Left renal cortex interstitium (tissue), 4 donors: ENCODE measurements at regions not wholly inside any gene's neighbourhood (a gene's known extent, or its start where the extent isn't known, plus 50 kb on each side); places are given as distances from the start of the nearest gene placed in this dataset.

Experiments used
- DNase-seq, 4 donors: peaks; one replicate each; pipeline ENCODE4 v3.0.0-alpha.2; 2013; ENCODE audit warnings: low read depth in 4 of 4, low spot score in 2 of 4, missing footprints in 1 of 4

DNA sequence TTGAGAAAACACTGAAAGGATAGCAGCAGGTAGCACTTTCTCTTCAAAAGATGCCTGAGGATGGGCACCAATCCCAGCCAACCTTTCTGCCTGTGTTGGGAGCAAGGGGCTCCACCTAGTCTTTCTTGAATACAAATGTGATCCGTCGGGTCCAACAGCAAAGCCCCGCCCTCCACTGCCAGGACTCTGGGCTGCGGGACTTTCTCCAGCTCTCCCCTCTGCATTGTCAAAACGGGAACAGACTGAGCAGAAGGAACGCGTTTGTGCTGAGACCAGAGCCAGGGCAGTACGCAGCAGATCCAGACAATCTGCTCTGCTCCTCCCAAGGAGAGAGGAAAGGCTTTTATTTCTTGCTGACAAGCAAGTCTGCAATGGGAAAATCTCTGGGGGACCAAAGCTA lies 139.7 kb downstream of the SEC61B start:
- no peak for DNase-seq

- no peak for DNase-seq
Observed at GRCh38 chr9:99362321-99362720, 140.2 kb downstream of the SEC61B start.

GRCh38 chr9:99363509-99363908 lies 141.4 kb downstream of the SEC61B start:
- DNase-seq: no peak

- DNase-seq: no peak
Observed at GRCh38 chr9:99365233-99365980, 143.3 kb downstream of the SEC61B start.

GRCh38 chr9:99366183-99366582 lies 144.1 kb downstream of the SEC61B start:
- no peak for DNase-seq

GRCh38 chr9:99366621-99367020 lies 144.5 kb downstream of the SEC61B start:
- no peak for DNase-seq

GRCh38 chr9:99368341-99369326 lies 146.6 kb downstream of the SEC61B start:
- peak in 3 of 4 donors; percentile 34 to 48 (median 47) for DNase-seq

DNA sequence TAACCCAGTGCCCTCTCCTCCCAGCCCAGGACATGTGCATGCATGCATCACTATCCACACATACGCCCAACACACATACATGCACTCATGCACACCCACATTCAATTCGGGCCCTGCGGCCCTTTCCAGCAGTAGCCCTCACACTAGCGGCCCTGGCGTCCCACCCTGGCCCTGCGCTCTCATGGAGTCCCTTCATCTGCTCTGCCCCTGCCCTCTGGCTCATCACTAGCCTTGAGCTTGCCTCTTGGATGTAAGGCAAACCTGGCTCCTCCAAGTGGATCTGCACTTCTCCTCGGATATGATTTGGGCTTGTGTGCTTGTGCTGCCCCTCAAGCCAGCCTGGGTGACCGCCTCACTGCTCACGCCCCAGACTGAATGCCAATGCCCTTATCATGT lies 147.2 kb downstream of the SEC61B start:
- no peak for DNase-seq

DNA sequence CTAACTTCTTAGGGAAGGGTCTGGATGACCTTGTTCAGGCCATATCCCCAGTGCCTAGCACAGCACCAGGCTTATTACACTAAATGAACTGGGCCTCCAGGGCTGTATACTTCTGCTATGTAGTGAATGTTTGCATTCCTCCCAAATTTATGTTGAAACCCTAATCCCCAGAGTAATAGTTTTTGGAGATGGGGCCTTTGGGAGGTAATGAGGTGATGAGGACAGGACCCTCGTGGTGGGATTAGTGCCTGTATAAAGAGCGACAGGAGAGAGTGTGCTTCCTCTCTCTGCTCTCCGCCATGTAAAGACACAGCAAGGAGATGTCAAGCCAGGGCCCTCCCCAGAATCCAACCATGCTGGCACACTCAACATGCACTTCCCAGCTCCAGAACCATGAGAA lies 148.3 kb downstream of the SEC61B start:
- no peak for DNase-seq

DNA sequence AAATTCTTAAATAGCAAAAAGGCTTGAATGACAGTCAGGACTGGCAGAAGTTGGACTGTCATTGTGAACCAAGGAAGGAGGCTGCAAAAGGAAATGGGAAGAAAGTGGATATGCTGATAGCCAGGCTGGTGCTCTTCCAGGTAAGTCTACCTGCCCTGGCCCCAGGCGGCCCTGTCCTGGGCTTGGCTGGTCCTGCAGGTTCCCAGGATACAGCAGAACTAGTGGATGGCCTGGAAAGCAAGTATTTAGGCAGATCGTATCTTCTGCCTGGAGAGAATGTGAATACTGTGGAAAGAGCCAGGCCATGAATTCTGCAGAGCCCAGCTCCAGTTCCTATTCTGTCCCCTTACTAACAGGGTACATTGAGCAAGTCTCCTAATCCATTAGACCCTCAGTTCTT lies 149.3 kb downstream of the SEC61B start:
- no peak for DNase-seq

- no peak for DNase-seq
Observed at GRCh38 chr9:99373912-99374311, 151.8 kb downstream of the SEC61B start.

GRCh38 chr9:99374793-99375192 lies 152.7 kb downstream of the SEC61B start:
- no peak for DNase-seq

GRCh38 chr9:99375481-99375880 lies 153.4 kb downstream of the SEC61B start:
- no peak for DNase-seq

DNA sequence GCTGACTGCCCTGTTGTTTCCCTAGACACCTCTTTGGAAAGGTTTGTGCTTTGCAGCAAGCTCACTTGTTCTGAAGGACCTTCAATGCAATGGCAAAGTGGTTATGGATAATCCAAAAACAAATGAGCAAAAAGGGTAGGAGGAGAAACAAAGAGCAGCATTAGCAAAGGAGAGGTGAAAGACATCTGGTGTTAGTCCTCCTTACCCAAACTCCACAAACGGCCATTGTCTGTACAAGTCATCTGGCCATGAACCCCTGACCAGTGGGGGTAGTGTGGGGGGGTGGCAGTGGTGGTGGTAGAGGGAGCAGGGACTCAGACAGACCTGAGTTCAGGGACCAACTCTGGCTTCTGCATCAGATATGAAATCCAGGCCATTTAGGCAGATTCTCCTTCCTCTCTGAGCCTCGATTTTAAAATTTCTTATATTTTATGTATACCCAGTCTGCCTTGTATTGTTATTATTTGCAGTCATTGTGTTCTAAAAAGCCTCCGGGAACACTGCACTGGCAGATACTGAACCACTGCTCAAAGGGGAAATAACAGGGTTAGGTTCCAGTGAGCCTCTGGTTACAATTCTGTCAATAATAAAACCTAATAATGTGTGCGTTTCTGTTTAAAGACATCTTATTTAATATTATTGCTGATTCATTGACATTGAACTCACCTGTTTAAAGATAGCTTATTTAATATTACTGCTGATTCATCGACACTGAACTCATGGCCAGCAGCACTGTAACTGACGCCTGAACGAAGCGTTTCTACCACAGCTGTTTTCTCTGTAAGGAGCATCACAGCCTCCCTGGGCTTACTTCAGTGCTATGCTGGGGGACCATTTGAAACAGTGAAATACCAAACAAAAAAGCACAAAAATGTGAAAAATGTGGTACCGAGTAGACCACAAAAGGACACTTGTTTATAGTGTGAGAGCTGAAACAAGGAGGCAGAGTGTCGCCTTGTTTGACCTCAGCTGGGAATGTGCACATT lies 156.0 kb downstream of the SEC61B start:
- DNase-seq: no peak

- DNase-seq: no peak
Observed at GRCh38 chr9:99383536-99383935, 161.5 kb downstream of the SEC61B start.

- DNase-seq: no peak
Observed at GRCh38 chr9:99385215-99385614, 163.1 kb downstream of the SEC61B start.

- no peak for DNase-seq
Observed at GRCh38 chr9:99385814-99386279, 163.8 kb downstream of the SEC61B start.

- no peak for DNase-seq
Observed at GRCh38 chr9:99387431-99387830, 165.3 kb downstream of the SEC61B start.

GRCh38 chr9:99389087-99390033 lies 167.3 kb downstream of the SEC61B start:
- DNase-seq: no peak
